NCI-H2081 (cell line): ENCODE measurements at regions not wholly inside any gene's neighbourhood (a gene's known extent, or its start where the extent isn't known, plus 50 kb on each side); places are given as distances from the start of the nearest gene placed in this dataset.
A peak's percentile ranks its signal among the peaks of the same experiment; 100 is the strongest.
"Not testable (repeated sequence)": the region's sequence is repeated elsewhere in the genome, so short reads cannot be mapped to it uniquely, and the experiment has no call there.

Source experiments
- DNase-seq, 2 experiments: peaks; one replicate each; lab custom pipeline; 2025; lab: John Stamatoyannopoulos, UW

DNA sequence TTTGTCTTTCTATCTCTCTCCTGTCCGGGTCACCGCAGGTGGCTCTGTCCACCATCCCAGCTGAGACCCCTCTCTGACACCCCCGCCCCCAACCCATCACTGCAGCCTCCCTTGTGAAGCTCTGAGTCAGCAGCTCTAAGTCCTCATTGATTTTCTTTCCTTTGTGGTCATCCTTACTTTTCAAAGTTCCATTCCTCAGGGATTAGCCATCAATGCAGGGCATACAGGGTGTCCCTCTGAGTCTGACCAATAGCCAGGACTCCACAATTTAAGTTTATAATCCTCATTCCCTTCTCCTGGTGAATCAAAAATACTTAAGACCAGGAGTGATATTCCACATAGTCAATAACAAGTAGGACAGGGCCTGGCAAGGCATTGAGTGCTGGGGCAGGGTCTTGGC, 333.3 kb upstream of the CNR1 start:
- no peak for DNase-seq

DNA sequence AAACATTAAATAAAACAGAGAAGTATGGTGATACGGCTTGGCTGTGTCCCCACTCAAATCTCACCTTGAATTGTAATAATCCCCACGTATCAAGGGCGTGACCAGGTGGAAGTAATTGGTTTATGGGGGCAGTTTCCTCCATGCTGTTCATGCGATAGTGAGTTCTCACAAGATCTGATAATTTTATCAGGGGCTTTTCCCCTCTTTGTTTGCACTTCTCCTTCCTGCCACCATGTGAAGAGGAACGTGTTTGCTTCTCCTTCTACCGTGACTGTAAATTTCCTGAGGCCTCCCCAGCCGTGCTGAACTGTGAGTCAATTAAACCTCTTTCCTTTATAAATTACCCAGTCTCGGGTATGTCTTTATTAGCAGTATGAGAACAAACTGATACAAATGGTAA, 331.3 kb upstream of the CNR1 start:
- DNase-seq = not testable (repeated sequence)

DNA sequence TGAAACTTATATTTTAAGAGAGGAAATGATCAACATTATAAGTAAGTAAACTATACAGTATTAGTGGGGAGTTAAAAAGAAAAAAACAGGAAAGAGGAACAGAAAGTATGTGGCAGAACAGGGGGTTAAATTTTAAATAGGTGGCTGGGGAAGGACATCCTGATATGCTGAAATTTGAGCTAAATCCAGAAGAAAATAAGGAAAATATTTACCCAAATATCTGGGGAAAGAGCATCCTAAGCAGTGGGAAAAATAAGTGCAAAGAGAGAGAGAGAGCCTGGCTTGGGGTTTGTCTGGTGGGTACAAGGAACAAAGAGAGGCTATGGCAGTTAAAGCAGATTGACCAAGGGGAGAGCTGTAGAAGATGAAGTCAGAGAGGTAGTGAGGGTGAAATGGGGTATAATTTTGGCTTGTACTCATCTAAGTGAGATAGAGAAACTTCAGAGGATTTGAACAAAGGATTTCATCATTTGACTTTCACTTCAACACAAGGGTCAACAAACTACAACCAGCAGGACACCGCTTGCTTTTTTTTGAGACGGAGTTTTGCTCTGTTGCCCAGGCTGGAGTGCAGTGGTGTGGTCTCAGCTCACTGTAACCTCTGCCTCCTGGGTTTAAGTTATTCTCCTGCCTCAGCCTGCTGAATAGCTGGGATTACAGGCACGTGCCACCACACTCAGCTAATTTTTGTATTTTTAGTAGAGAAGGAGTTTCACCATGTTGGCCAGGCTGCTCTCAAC, 328.4 kb upstream of the CNR1 start:
- no peak for DNase-seq

DNA sequence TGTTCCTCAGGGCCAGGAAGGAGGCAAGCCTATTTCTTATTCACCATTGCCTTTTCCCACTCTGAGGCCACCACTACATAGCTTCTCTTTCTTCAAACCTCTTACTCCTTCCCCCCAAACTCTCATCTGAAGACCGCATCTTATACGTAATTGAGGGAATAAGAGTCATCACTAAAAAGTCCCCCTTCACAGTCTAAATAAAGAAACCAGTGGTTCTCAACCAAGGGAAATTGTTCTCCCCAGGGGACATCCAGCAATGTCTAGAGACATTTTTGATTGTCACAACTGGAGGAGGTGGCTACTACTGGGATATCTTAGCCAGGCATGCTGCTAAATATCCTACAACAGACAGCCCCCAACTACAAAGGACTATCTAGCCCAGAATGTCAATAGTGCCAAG, 327.6 kb upstream of the CNR1 start:
- no peak for DNase-seq

DNA sequence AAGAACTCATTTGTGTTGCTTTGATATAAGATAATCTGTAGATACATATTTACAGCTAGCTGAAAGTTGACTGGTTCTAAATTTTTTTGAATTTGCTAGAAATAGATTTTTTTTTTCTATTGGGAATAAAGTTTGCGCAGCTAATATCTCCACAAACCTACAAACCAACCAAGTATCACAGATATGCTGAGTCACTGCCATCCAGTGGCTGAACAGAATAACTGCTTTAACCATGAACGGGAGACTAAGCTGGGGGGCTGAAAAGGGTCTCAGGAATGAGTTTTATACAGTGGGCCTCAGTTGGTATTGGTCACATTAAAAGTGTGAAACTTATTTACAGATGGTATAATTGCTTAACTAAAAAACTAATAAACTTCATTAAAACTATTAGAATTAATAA, 326.7 kb upstream of the CNR1 start:
- peak in 1 of 2 experiments; percentile 11 for DNase-seq

DNA sequence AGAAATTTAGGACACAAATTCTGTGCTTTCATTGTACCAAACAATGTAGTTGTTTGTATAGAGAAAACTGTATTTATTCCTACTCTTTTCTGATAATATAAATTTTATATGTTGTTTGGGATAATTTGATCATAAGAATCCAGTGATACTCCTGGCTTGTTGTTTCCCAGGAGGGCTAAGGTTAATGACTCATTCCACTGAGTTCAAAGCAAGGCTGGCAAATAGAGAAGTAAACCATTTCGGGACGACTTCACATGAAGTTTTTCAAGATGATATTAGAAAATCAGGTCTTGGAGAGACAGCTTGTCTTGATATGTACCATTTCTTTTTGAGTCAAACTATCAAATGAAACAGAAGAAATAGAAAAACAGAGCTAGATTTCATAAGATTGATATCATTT, 326.1 kb upstream of the CNR1 start:
- DNase-seq = no peak

DNA sequence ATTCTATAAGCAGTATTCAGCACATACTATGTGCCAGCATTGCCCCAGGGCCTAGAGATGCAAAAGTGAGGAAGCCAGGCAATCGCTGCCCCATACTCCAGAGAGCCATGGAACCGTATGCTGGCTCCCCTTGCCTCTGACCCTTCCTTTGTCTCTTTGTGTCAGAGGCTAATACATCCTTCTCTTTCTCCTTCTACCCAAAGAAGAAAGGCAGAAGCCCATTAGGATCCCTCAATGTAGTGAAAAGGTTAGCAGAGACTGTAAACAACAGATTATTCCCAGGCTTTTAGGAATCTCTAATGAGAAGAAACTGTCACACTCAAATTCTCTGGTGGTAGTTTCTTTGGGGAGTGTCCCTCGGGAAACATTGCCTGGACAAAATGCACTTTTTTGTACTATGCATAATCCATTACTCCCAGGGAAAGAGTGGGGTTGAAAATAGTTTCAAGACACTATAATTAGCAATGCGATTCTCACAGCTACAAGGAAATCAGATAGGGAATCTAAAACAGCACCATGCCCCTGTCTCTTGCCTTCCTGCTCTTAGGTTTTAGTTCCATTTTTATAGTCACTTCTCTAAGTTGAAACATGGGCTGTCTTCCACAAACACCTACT, 325.2 kb upstream of the CNR1 start:
- no peak for DNase-seq

DNA sequence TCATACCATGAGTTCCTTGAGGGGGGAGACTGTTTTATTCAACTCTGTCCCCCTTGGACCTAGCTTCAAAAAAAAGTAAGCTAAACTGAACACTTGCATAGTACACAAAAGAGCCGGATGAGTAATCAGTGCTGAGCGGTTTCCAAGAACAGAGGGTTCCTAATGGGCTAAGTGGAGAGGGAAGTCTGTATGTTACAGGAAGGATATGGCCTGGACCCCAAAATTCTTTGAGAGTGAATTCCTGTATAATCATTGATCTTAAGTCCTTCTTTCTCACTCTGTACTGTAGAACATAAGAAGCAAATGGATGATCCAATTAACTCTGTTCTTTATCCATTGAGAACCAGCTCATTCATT, 324.7 kb upstream of the CNR1 start:
- DNase-seq = no peak

DNA sequence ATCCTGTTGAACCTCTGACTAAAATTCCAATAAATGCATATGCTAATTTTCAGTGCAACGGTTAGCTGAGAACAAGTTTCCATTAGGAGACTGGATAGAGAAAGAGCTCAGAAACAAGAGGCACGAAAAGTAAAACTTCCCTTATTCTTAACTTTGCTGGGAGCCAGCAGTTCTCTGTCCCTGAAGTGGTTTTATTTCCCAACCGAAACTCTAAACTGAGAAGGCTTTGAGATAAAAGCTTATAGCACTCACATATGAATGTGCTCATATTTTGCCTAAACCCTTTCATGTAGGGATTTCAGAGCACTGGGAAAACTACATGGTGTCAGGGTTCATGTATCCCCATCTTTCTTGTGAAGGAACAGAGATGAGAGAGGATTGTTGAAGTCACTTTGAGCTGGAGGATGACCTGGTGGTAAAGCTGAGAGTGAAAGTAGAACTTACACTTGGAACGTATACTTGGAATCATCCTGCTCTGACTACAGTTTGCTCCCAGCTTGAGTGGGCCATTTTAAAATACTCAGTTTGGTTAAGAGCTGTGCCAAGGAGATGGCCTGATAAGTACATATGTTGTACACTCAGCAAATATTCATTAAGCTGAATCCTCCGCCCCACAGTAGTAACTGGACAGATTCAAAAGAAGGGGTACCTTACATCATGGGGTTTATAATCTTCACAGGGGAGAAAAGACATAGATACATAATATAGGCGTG, 324.2 kb upstream of the CNR1 start:
- no peak for DNase-seq

DNA sequence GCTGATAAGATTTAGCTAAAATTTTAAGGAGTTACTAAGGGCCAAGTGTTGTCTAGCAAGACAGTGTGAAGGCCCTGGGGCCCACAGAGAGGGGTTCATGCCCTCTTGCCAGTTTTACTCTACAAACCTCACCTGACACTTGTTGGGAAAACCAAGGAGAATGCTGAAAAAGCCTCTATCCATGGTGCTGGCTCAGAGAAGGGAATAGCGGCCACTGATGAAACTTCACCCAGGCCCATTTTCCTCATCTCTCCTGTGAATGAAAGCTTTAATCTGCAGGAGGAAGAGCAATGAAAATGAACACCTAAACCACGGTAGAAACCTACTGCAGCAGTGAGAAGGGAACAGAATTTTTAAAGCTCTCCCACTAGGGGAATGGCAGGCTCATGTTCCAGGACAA, 317.3 kb upstream of the CNR1 start:
- DNase-seq = no peak

DNA sequence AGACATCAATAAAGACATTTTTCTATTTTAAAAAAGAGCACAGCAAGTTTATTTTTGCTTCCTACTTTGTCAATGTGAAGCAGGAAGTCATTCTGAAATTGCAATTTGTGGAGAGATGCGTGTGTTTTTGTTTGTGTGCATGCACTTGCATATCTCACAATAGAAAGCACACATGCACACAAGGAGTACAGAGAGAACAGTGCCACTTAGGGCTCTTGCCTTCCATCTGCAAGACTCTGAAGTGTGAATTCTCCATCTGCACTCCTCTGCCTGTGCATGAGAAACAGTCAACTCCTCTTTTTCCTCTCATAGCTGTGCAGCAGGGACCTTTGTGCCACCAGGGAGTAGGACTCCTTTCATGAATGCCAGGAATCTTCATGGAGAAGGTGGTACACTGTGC, 316.3 kb upstream of the CNR1 start:
- DNase-seq = no peak

DNA sequence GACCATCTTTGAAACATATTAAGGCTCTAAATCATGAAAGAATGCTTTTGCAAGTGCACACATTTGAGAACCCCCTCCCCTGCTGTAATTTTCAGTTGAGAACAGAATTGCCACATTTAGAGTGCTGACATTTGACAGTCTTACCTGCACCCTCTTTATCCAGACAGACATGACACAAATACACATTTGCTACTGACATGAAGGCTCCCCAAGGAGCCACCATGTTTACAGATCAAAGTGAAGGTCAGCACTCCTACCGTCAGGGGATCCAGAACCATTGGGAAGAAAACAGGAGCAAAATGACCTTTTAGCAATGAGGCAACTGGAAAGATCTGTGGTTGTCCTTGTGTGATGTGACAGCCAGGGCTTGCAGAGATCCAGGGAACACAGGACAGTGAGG, 315.4 kb upstream of the CNR1 start:
- no peak for DNase-seq

DNA sequence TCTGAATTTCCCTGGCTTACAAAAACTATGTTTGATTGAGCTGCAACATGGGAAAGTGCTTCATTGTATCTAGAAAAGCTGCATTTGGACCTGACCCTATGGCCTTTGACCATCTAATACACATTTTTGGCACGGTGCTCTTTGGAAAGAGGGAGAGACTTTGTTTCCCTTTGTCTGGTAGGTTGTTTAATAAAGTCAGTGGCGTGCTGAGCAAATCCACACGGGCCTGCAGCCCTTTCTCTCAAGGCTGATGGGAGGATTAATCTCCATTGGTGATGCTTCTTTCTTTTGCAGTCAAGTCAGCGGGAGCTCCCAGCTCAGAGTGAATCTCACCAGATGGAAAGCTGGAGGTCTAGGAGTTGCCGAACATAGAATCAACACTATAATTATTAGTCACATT, 314.7 kb upstream of the CNR1 start:
- no peak for DNase-seq

DNA sequence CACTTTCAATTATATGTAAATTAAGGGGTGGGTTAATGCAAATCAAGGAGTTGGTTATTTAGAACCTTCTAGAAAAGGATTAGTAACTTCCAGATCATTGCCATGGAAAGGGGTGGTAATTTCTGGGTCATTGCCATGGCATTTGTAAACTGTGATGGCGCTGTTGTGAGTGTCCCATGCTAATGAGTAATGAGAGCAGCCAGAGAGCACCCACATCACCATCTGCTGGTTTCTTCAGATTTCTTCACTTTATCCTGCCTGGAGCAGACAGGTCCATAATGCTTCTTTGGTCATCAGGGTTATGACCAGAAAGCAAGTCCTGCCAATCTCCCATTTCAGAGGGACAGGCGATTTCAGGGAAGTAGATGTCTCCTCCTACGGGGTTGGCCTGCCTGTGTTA, 311.3 kb upstream of the CNR1 start:
- no peak for DNase-seq

DNA sequence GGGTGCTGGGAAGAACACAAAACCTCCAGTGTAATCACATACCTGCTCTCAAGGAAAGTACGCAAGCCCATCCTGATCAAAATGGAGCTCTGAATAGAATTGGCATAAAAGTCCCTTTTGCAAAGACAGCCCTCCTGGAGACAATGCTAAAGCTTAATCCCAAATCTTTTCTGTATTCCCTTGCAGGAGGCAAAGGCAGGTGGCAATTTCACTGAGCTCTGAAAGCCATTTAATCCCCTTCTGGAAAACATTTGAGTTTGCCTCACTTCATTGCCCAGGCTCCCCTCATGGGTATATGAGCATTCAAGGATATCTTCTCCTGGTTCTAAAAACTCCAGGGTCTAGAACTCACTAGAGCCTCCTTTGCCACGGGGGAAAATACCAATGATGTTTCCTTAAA, 310.2 kb upstream of the CNR1 start:
- DNase-seq = no peak

DNA sequence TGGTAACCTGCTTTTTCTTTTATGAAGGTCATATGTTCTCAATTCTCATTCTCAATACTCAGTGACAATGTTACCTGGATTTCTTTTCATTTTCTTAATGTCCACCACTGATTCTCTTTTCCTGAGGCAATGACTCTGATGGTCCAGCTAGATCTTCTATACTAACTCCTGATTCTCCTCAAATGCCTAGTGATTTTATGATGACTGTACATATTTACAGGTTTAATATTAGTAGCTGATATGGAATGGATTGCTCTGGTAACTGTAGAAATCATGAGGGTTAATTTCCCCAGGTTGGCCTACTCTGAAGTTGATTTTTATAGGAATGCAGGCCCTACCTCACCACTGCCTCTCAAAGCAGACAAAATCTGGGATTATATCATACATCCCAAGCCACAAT, 308.6 kb upstream of the CNR1 start:
- DNase-seq = no peak

DNA sequence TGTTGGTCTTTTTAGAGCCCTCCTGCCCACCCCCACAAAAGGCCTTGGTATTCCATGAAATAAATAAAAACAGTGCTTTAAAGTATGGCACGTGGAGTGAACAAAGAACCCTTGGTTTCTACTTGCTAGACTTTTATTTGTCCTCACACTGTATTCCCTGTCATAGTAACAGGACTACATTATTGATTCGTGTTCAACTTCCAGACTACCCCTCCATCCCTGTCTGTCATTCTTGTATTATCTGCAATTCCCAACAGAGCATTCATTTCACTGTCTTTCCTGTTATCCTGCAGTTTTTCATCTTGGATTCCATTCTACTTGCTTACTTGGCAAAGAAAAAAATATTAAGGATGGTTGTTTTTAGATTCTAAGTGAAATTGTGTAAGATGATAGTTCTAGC, 307.4 kb upstream of the CNR1 start:
- no peak for DNase-seq

DNA sequence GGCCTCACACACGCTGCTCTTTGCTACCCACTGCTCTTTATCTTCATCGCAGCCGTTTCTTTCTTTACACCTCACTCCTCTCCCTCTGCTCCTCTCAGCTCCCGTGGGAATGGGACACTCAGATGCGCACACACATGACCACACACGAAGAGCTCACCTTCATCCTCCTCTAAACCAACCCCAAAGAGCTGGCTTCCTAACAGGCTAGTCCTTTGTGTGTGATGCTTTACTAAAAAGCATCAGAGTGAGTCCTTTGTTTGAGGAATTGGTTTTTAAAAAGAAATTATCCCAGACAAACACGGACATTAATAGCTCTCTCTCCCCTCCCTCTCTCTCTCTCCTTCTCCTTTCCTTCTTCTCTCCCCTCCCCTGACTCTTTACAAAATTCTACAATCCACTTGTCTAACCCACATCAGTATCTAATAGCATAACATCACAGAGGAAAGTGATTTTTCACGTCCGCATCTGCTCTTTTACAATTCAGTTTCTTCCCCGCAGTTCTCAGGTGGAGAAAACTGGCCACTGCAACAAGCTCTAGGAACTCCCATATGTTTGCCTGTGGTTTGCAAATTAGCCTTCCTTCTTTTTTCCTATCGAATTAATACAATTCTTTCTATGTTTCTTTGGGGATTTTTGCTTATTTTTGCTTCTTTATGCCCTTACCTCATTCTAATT, 306.8 kb upstream of the CNR1 start:
- DNase-seq = no peak

DNA sequence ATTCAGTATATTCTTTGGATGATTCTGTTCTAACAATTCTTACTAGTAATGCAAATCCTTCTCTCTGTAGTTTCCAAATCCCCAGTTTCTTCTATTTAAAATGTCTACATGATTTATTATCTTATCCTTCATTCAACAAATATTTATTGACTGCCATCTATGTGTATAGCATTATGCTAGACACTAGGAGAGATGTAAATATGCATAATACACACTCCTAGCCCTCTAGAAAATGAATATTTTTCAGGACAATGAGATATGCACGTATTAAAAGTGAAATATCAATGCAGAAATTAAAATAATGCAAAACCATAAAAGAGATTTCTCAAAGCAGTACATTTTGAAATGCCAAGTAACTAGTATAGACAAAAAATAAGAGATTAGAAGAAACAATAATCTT, 293.5 kb upstream of the CNR1 start:
- no peak for DNase-seq

DNA sequence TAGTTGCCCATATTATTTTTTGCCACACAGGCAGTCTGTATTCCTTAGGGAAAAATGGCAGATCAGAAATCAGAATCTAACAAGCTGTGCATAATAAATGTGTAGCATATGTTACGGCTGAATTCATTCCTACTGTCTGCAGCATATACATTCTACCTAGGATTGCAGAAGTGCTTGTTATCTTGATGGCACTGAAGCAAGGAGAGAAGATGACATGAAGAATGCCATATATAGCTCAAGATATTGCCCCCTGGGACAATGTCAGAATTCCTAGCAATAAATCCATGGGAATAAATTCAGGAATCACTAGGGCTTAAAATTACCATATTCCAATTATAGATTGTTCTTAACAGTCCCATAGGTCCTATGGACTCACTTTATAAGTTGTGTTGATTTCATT, 293.0 kb upstream of the CNR1 start:
- DNase-seq = no peak

DNA sequence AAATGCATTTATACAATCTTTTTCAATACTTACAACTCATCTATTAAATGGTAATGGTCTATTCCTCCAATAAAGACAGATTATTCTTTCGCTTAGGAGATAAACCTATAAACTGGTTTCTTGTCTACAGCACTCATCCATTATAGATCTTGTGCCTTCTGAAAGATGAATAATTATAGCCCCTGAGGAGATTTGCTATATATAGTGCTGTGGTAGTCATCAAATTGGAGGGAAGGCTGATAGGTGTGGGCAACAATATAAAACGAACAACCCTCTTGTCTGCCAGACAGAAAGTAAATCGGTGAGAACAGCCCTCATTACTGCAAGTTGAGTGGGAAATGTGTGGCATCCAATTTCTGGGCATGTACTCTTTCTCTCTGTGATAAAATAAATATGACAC, 292.5 kb upstream of the CNR1 start:
- DNase-seq = no peak

DNA sequence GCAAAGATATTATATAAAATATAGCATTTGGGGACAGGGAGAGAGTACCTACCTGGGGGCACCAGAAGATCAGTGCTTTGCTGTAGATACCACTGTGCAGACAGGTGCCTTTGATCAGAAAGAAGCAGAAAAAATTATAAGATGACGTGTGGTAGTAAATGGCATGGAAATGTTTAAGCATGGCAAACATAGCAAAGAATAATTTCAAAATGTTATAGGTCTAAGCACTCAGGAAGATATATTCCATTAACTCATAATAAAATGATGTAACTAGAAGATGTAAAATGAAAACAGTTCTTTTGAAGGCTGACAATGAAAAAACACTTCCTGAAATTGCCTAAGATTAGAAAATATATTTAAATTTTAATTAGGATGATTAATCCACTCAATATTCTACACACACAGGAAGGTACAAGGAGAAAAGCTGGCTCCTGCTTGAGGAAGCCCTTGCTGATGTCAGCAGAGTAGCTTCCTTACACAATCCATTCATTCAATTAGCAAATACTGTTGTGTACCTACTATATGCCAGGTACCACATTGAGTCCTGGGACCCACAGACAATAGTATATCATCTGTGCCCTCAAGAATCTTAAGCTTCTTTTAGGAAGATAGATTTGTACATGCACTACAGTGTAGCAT, 290.2 kb upstream of the CNR1 start:
- no peak for DNase-seq

DNA sequence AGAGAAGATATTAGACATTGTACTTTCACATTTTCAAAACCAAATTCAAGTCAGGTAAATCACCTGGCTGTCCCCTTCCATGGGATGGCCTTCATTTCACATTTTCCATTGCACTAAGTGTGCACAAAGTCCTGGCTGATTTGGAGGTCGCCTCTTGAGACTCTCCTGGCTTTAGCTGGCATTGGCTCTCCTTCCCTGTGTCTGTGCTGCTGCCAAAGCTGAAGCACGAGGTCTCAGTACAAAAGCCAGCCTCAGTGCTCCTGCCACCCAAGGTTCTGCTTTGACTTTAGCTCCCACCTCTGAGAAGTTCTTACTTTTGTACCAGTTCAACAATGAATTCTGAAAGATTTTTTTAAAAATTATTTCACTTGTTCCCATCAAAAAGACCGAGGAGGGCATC, 289.2 kb upstream of the CNR1 start:
- no peak for DNase-seq
